ENCODE measurements at regions not wholly inside any gene's neighbourhood (a gene's known extent, or its start where the extent isn't known, plus 50 kb on each side); places are given as distances from the start of the nearest gene placed in this dataset.

DNA sequence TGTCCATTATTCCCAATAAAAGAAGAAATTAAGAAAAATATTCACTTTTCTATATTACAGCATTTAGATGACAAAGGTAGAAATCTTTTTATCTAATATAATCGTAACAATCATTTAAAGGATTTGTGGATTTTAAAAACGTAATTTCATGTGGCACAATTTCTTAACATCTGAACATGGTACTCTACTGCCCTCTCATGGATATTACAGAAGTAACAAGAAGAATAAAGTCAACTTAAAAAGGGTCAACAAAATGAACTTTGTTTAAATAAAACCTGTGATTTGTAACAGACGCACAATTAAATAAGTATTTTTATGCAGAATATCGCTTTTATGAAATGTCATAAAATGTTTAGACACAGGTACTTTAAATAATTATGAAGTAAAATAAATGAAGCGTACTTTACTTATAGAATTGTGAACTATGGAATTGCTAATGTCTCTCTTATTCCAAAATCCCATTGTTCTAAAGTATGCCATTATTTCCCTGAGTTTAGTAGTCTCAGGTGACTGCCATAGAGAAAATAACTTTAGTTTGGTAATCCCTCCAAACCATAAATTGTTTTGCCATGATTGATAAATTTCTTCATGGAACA is 366.8 kb upstream of the ZNF385D start:
- DNase-seq, result peak in 1 of 2 experiments; percentile 26

DNA sequence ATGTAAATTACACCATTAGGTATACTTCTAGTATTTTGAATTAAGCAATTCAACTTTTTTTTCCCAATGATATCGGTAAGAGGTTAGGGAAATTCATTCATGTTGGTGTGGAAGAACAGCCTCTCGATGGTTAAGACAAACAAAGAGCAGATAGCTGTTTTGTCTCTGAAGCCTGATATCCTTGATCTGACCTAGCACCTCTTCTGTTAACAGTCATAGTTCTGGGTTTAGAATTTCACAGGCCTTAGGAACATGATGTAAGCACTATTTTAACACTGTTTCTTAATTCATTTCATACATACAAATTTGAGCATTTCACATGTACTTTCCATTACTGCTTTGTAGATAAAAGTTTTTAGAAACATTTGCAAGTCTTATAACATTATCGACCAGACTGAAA is 367.5 kb upstream of the ZNF385D start:
- no peak for DNase-seq

DNA sequence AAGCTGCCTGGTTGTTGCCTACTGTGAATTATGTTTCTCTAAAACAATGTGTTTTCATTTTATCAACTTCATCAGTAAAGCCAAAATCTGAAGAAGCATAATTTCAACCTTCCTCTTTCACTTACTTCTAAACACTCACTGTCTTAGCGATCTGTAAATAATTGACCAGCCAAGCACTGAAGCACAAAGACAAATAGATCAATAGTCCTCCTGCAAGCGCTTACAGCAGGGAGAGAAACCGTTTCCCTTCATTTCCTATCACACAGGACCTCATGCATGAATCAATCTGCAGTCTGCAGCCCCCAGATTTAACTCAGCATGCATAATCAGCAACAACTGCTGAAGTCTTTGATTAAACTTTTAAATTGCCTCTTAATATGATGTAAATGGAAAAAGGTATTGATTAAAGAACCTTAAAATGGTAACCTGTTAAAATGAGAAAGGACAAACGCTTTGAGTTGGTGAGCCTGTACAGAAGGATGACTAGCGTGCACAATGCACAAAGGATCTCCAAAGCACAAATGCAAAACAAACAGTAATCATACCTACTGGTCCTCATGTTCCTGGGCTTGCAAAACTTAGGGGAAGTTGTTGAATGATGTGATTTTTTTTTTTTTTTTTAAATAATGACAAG is 370.2 kb upstream of the ZNF385D start:
- no peak for DNase-seq

DNA sequence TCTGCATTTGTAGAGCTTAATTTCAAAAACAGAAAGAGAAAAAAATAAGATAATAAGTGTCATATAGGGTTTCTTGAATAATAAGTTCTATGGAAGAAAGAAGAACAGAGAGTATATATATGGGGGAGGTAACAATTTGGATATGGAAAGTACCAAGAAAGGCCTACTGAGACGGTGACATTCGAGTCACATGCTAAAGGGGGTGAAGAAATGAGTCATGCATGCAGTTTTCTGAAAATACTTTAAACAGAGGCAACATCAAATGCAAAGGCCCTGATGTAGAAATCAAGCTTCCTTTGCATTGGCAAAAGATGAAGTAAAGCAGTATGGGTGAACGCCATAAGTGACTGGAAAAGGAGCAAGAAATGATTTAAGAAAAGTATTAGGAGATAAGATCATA is 371.6 kb upstream of the ZNF385D start:
- no peak for DNase-seq

DNA sequence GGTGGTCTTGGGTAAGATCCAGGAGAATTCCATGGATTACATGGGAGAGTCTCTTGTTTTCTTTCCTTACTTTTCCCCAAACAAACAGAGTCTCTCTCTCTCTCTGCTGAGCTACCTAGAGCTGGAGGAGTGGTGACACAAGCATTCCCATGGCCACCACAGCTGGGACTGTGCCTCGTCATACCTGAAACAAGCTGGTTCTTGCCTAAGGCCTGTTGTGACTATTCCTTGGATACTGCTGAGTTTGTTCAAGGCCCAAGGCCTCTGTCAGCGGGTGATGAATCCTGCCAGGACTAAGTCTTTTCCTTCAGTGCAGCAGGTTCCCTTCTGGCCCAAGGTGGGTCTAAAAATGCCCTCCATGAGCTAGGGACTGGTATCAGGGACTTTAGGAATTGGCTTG is 378.1 kb upstream of the ZNF385D start:
- DNase-seq, result no peak

DNA sequence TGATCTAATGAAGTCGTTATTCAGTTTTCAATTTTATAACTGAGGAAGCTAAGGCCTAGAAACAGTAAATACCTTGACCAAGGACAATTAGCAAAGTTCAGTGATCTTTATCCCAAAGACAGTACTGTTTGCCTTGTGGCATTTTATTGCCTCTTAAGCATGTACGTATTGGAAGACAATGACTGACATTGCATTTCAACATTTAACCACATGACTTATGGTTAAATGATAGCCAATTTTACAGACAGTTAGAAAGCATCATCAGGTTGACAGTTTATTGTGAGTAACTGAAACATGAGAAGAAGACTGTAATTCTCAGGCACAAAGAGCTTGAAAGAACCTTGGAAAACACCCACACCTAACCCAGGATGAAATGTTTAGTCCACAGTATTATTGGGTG is 390.8 kb upstream of the ZNF385D start:
- no peak for DNase-seq

DNA sequence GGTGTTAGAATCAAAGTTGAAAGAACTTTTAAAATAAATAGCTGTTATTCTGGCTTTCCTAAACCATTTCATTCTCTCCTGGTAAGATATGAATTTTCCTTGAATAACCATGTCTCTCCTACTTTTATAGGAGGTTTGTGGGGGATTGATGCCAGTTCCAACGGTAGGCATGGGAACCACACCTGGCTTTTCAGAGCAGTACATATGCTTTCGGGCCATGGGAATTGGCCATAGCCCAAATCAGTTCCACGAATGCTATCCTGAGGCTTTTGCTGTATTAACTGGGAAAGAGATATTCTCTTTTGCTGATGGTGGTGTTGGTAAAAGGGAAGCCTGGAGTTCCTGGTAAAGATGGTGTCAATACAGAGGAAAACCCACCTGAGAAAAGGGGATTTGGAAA is 396.2 kb upstream of the ZNF385D start:
- DNase-seq, result no peak

DNA sequence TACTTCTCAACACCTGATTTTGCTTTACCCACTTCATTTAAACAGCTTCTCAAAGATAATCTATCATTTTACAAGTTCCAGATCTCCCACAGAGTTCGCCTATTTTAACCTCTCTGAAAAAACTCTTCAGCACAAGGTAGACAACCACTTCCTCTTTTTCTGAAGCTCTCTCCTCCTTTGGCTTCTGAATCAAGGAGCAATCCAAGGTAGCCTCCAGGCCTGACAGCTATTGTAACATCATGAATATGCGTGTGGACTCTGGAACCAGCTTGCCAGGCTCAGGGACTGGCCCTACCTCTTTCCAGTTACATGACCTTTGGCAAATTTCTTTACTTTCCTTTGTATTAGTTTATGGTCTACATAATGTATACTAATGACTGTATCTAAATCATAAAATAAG is 405.9 kb upstream of the ZNF385D start:
- DNase-seq, result no peak

DNA sequence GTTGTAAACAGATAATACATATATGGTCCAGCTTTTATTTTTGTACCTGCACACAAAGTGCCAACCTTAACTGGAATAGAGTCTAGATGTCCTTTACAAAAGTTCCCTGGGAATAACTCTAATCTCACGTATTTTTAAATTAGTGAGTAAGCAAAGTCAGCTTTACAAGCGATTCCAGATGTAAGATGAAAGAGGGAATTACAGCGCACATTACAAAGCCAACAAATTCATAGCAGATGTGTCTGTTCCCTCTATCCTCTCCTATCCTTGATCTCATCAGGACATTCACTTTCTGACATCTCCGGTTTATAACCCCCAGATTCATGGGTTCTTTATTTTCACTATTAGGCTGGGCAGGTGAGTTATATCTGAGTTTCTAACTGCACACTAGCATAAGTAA is 406.8 kb upstream of the ZNF385D start:
- DNase-seq, result no peak

DNA sequence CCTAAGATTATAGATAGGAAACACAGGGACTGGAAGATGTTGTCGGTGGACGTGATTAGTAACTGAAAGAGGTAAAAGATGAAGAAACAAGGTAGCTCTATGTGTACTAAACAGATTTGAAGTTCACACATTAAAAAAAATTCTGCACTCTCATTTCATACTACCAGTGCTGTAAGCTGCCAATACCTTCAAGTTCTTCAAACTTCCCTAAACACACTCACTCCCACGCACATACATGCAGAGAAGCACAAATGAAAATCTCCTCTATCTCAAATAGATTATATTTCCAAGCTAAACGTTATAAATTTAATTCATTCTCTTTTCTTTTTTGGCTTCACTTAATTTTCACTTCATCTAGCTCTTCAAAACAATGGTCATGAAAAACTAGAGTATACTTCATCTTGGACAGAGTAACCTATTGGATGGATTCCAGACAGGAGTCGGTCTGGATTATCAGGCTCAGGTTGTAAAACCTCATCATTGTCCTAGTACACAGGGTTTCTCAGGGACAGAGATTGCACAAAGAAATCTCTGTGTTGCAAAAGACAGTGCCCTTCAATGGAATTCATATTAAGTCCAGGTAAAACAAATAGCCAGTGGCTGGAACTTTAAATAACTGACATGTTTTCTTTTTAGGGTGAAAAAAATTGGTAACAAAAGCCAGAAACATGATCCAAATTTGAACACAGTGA is 408.1 kb upstream of the ZNF385D start:
- no peak for DNase-seq

DNA sequence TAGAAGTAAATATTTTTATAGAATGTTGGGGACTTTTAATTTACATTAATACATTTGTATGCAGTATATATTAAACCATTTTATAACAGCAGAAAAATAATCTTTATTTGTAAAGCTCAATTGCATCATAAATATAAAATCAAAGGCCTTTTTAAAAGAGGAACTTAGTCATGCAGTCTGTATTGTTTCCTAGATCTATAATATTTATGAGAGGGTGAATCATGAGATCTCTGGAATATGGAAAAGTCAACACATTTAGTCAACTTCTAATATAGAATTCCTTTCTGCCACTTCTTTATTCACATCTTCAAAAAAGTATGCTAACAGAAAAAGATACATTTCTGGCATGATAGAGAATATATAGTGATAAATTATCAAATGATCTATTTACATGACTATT is 410.3 kb upstream of the ZNF385D start:
- DNase-seq, result no peak

DNA sequence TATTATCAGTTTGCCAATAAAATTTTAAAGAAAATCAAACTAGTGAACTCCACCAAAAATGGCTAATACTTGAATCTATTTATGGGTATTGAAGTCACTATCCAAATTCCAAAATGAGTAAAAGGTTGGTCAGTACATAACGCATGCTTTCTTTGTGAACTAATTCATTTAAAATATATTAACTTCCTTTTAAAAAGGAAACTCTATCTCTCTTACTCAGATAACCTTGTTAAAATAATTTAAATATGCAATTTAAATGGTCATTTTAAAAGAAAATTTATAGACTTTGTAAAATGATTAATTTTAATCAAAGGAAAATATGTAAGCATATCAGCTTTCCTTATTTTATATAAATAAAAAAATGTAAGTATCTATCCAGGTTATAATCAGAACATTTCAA is 419.4 kb upstream of the ZNF385D start:
- no peak for DNase-seq

DNA sequence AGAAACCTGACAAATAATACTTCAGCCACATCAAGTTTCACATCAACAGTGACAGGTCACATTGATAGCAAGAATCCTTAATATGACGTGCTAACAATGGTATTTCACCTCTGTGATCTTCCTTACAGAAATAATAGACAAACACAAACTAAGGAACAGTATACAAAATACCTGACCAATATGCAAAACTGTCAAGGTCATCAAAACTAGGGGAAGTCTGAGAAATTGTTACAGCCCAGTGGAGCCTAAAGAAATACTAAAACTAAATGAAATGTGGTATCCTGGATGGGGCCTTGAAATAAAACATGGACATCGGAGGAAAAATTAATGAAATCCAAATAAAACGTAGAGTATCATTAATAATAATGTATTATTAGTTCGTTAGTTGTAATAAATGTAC is 422.0 kb upstream of the ZNF385D start:
- DNase-seq, result no peak

DNA sequence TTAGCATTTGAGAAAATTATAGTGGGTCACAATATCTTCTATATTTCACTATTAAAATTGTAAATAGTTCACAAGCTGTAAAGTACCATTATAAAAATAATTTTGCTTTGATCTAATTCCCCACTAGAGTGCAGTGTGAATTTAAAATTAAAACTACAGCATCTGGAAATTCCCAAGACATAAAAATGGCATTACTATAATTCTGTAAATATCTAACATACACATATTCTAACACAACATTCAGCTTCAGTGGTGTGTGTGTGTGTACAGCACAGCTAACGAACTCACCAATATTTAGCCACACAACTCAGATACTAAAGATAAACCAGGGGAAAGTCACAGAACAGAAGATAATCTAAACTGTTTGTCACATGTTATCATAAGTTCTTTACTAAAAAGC is 424.9 kb upstream of the ZNF385D start:
- DNase-seq, result no peak

DNA sequence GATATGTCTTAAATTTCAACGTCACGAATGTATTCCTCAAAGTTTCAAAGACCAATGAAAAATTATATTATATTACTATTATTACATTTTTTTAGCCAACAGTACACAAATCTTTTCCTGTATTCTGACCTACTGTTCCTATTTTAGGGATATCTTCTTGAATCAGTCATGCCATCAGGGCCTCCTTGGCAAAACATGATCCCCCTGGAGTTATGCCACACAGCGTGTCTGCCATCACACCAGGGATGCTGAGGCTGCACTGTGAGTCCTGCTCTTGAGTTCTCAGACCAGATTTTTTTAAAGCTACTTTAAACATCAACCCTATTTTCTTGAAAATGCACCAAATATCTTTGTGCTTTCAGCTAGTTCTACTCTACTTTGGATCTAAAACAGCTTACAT is 425.9 kb upstream of the ZNF385D start:
- DNase-seq, result no peak

DNA sequence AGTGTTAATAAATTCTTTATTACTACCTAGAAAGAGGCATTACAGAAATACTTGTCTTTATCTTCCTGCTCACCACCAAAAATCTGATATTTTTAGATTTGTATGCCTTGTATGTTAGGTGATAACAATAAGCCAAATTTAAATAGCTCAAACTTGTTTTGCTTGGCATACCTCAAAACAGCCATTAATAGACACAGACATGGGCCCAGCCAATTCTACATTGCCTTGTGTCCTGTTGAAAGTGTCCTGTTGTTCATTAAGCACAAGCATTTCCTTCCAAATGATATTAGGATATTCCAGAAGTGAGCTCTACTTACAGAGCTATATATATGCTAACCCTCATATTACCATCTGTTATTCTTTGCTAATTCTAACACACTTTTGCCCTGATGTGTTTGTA is 438.6 kb upstream of the ZNF385D start:
- DNase-seq, result no peak

DNA sequence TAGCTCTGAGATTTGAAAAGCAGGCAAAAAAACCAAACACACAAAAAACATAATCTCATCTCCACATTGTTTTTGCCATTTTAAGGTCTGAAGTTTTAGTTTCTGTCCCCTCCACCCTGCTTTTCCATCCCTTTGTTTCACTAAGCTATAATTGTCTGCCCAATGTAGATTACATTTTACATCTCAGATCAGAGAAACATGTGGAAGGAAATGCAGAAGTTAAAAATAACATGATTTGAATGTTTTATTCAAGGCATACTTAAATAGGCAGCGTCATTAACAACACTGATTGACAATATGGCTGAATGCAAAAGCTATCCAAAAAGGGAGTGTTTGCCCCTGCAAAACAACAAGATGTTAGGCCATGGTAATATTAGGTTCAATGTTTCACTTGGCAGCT is 448.1 kb upstream of the ZNF385D start:
- no peak for DNase-seq

DNA sequence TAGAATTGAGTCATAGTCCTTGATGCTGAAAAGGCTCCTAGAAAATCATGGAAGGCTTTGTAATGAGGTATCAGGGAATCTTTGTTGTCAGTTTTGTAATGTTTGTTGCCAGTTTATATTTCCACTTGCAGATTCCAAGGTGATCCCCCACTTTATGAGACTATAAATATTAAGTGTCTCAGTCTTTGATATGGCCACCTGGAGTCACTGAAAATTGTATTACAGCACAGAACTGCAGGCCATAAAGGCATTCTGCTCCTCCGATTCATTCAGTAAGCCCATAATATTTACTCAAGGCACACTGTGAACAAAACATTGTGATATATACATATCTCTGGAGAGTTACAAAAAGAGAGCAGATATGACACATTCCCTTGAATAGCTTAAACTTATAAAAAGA is 457.8 kb upstream of the ZNF385D start:
- DNase-seq, result no peak

DNA sequence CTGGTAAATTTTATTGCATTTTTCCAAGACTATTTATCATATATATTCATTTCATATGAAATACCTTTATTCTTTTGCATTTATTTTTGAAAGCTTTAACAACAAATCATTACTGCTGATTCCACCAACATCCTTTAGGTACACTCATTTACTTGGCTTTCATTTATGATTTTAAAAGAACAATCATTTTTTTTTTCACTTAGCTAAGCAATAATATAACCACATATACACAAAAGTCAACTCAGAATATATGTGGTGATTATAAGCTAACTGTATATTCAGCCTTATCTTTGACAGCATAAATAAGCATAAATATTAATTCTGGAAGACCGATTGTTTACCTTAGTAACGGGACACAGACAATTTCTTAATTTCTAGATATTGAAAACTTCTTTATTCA is 458.6 kb upstream of the ZNF385D start:
- DNase-seq, result no peak

DNA sequence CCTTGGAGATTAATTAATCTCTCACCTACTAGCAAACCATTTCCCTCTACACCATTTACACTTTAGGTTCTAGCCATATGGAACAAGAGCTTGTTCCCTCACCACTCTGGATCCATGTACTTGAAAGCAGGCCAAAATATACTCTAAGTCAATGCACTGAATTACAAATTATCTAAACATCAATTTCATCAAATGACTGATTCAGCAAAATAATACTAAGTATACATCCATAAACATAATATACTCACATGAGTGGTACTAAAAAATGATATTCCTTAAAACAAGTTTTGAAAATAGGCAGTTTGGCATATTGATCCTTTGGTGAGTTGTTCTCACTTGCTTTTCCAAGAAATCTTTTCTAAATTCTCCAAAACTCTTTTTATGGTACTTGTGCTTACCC is 459.7 kb upstream of the ZNF385D start:
- DNase-seq, result no peak

DNA sequence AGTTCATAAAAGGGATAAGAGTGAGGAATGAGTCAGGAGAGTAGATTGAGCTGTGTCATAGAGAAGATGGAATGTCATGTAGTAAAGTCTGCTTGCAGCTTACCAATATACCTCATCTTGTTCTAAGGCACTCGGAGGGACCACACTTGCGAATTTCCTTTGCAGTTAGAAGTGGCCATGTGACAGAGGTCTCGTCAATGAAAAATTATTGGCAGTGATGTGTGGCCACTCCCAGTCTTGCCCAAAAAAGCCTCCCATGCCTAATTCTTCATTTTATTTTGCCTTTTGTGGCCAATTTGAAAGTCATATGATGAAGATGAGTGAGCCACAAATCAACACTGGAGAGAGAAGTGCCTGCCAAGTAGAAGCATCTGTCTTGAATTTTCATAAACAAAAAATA is 465.6 kb upstream of the ZNF385D start:
- DNase-seq, result no peak

DNA sequence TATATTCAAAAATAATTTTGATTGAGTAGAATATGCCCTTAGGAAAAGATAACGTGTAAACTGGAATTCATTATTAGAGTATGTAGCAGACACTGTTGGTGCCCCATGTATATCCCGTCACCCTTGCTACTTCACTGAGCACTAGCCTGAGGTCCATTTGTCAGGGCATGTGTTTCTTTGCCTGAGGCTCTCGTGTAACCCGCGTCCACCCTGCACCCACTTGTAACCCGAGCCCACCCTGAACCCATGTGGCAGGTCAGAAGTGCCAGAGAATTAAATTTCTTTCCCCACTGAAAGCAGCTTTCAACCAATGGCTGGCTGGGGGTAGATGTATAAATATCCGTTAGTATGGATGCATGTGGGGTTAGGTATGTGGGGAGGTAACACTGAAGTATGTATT is 474.2 kb upstream of the ZNF385D start:
- DNase-seq, result peak in 1 of 2 experiments; percentile 39

DNA sequence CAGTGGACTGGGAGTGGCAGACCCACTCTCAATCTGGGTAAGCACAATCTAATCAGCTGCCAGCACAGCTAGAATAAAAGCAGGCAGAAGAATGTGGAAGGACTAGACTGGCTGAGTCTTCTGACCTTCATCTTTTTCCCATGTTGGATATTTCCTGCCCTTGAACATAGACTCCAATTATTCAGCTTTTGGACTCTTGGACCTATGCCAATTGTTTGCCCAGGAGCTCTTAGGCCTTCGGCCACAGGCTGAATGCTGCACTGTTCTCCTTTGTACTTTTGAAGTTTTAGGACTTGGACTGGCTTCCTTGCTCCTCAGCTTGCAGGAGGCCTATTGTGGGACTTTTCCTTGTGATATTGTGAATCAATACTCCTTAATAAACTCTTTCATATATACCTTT is 477.7 kb upstream of the ZNF385D start:
- DNase-seq, result no peak

DNA sequence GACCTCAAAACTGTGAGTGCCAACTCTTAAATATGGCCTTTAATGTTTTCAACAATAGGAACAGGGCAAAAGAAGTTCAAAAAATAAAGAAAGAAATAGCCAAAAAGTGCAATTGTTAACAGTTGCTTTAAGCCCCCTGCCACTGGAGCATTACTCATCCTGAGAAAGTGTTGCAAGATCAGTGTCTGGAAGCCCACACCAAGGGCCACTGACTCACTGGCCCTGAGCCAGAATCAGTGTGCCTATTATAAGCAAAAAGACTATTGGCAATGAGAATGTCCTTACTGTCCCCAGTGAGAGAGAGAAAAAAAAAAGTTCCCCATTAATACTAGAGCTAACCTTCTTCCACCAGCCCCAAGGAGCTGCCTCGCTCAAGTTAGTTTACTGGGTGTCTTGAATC is 480.1 kb upstream of the ZNF385D start:
- no peak for DNase-seq

Measured in NCI-H524 (cell line).